Transverse colon (tissue), 4 donors: ENCODE measurements at regions not wholly inside any gene's neighbourhood (a gene's known extent, or its start where the extent isn't known, plus 50 kb on each side); places are given as distances from the start of the nearest gene placed in this dataset.

Source experiments
- DNase-seq: peaks from one replicate; pipeline ENCODE4 v3.0.0-alpha.2; 2019
- H3K27ac ChIP-seq, 4 donors: fragments of 200-600 bp; sonication (generic); 2 replicates each; pipeline ENCODE4 v1.5.1; 2016 to 2018; ENCODE audit warnings: inconsistent platforms in 4 of 4
- H3K27me3 ChIP-seq: fragments of 200-600 bp; sonication (generic); 2 replicates; pipeline ENCODE4 v1.5.1; 2017; ENCODE audit warnings: inconsistent platforms
- H3K36me3 ChIP-seq, 4 donors: fragments of 200-600 bp; sonication (generic); 2 replicates each; pipeline ENCODE4 v1.5.1; 2017 to 2019; ENCODE audit warnings: inconsistent platforms in 4 of 4
- H3K4me1 ChIP-seq, 4 donors: fragments of 200-600 bp; sonication (generic); 2 replicates each; pipeline ENCODE4 v1.5.1; 2017 to 2020; ENCODE audit warnings: inconsistent platforms in 4 of 4
- H3K4me3 ChIP-seq, 4 donors: fragments of 200-600 bp; sonication (generic); 1 replicate in 1 of 4; 2 replicates in 3 of 4; pipeline versions ENCODE4 v1.5.1 to v1.6.1; 2017 to 2019; ENCODE audit warnings: inconsistent platforms in 4 of 4
- H3K9me3 ChIP-seq, 2 donors: fragments of 200-600 bp; sonication (generic); 2 replicates each; pipeline ENCODE4 v1.5.1; 2017 to 2019; ENCODE audit warnings: inconsistent platforms in 2 of 2
- CTCF ChIP-seq, 5 experiments: fragments of 200-600 bp in 3 of 5; fragments of 450-650 bp in 2 of 5; sonication (generic) in 3 of 5; IDR thresholded peaks; 1 replicate in 2 of 5; 2 replicates in 3 of 5; pipeline ENCODE4 v1.5.1; 2016 to 2017; ENCODE audit warnings: antibody characterized with exemption in 5 of 5, inconsistent platforms in 3 of 5, mild to moderate bottlenecking in 2 of 5, moderate library complexity in 1 of 5
- EP300 ChIP-seq: sonication (generic); formaldehyde crosslinking; IDR thresholded peaks from one replicate; pipeline ENCODE4 v1.6.1; 2017; ENCODE audit warnings: antibody characterized with exemption, low read depth
- POLR2A ChIP-seq: fragments of 450-650 bp; IDR thresholded peaks from one replicate; pipeline ENCODE4 v1.6.1; 2016; ENCODE audit warnings: antibody characterized with exemption, mild to moderate bottlenecking, moderate library complexity
- POLR2AphosphoS5 ChIP-seq, 3 donors: sonication (generic); formaldehyde crosslinking; IDR thresholded peaks; one replicate each; pipeline ENCODE4 v1.6.1; 2016; ENCODE audit warnings: antibody characterized with exemption in 3 of 3
- WGBS, 2 donors: methylation state at CpG; one replicate each; pipeline ENCODE4 v1.1.5; 2018; ENCODE audit warnings: low coverage in 1 of 2; 5-methylcytosine and 5-hydroxymethylcytosine counted together
- in situ Hi-C, 4 donors: fragments of 200-750 bp; cut with MboI; loops; one replicate each; pipeline versions ENCODE4 v1.15.0 to v1.15.1; 2017; ENCODE audit warnings: low sequenced_read_pairs in 3 of 4, low pct_ligation_motif_present in 1 of 4, low pct_unique_long_range_greater_than_20kb in 1 of 4
- intact Hi-C: fragments of 100-400 bp; cut with DNase I; formaldehyde crosslinking; loops from one replicate; pipeline ENCODE4 v1.15.1; 2023; ENCODE audit warnings: low total_unique reads

GRCh38 chr1:29504709-29505410 lies 268.5 kb downstream of the PTPRU start:
- H3K27me3 ChIP-seq, result peaks cover 6% of the 10 kb centered on the region
- DNase-seq, result no peak
- no peak overlapping the region for H3K4me3 ChIP-seq
- WGBS, 2 donors, result 84 to 88% methylated on average over 8 of the region's 8 CpGs
- intact Hi-C loops (no loop called here), in situ Hi-C loops (no loop called here)
- H3K36me3 ChIP-seq, result no peaks in the 10 kb centered on the region
- no peak overlapping the region for H3K27ac ChIP-seq
- no peaks in the 10 kb centered on the region for H3K9me3 ChIP-seq
- peaks cover 0 to 6% (median 0%) of the 10 kb centered on the region in 4 donors for H3K4me1 ChIP-seq
- TF ChIP-seq CTCF (IDR thresholded peaks at IDR 0.05) (no peak), POLR2A (no peak), EP300 (no peak), POLR2AphosphoS5 (IDR thresholded peaks at IDR 0.05) (no peak)

GRCh38 chr1:29504196-29504595 lies 267.9 kb downstream of the PTPRU start:
- no peak for DNase-seq
- intact Hi-C loops, result no loop called here
- WGBS, 2 donors, result 20 to 33% methylated on average over 2 to 4 of the region's 4 CpGs

GRCh38 chr1:29502911-29503840 lies 266.9 kb downstream of the PTPRU start:
- Histone ChIP-seq H3K4me1 (peaks cover 0 to 6% (median 0%) of the 10 kb centered on the region in 4 donors), H3K9me3 (no peaks in the 10 kb centered on the region), H3K36me3 (no peaks in the 10 kb centered on the region), H3K27ac (no peak overlapping the region), H3K4me3 (no peak overlapping the region), H3K27me3 (peaks cover 8% of the 10 kb centered on the region)
- TF ChIP-seq POLR2A (no peak), EP300 (no peak), POLR2AphosphoS5 (IDR thresholded peaks at IDR 0.05) (no peak)
- DNase-seq, result no peak
- intact Hi-C loops (no loop called here), in situ Hi-C loops (no loop called here)
- WGBS, 2 donors, result 62 to 71% methylated on average over 9 to 12 of the region's 12 CpGs

More at GRCh38 chr1:29504196-29504595, 267.9 kb downstream of the PTPRU start:
- in situ Hi-C loops, result no loop called here
- Histone ChIP-seq H3K27ac (no peak overlapping the region), H3K9me3 (no peaks in the 10 kb centered on the region), H3K36me3 (no peaks in the 10 kb centered on the region), H3K4me3 (no peak overlapping the region), H3K27me3 (peaks cover under 1% of the 10 kb centered on the region), H3K4me1 (peaks cover 0 to 6% (median 0%) of the 10 kb centered on the region in 4 donors)
- no peak for TF ChIP-seq POLR2AphosphoS5 (IDR thresholded peaks at IDR 0.05)
- TF ChIP-seq CTCF (IDR thresholded peaks at IDR 0.05), result no peak
- no peak for TF ChIP-seq EP300
- no peak for TF ChIP-seq POLR2A

GRCh38 chr1:29502225-29502910 lies 266.0 kb downstream of the PTPRU start:
- in situ Hi-C loops (no loop called here), intact Hi-C loops (no loop called here)
- no peak for DNase-seq
- no peaks in the 10 kb centered on the region for H3K9me3 ChIP-seq
- no peaks in the 10 kb centered on the region for H3K36me3 ChIP-seq
- H3K4me1 ChIP-seq, result peaks cover 0 to 6% (median 0%) of the 10 kb centered on the region in 4 donors
- peaks cover 12% of the 10 kb centered on the region for H3K27me3 ChIP-seq
- H3K27ac ChIP-seq, result no peak overlapping the region
- no peak overlapping the region for H3K4me3 ChIP-seq
- WGBS, 2 donors, result 75% methylated on average over 3 of the region's 3 CpGs; no CpG with 5 or more reads in 1 of the 2 donors
- no peak for TF ChIP-seq EP300
- no peak for TF ChIP-seq CTCF (IDR thresholded peaks at IDR 0.05)
- no peak for TF ChIP-seq POLR2A
- TF ChIP-seq POLR2AphosphoS5 (IDR thresholded peaks at IDR 0.05), result no peak
